ENCODE measurements at regions not wholly inside any gene's neighbourhood (a gene's known extent, or its start where the extent isn't known, plus 50 kb on each side); places are given as distances from the start of the nearest gene placed in this dataset.

DNA sequence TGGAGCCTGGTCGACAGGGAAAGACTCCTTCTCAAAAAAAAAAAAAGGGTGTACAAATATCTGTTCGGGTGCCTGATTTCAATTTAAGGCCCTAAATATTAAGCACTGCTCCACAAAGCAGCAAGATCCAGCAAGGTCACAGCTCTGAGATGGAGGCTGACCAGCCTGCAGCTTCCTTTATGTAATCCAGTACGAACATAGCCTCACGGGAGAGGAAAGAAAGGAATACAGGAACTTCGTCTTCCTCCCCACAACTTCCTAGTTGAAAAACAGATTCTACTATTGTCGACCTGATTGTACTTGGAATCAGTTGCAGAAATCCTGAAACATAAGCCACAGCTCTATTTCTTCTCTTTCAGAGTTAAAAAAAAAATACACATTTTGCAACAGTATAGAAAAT, 53.5 kb upstream of the TBC1D9 start:
- DNase-seq (ENCODE audit: low spot score), result peak; percentile 45

DNA sequence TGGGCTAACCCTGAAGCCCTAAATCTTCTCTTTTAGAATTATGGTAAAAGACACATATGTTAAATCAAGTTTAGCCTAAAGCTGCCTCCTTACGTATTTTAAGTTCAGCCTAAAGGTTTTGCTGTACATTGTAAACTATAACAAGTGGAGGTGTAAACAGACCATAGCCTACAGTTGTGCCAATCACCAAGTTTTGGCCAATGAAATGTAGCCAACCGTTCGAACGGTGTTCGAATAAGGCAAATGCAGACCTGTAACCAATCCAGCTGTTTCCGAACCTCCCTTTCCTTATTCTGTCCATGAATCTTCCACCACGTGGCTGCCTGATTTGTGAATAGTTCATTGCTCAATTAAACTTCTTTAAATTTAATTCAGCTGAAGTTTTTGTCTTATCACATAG, 52.1 kb upstream of the TBC1D9 start:
- DNase-seq (ENCODE audit: low spot score), result no peak

DNA sequence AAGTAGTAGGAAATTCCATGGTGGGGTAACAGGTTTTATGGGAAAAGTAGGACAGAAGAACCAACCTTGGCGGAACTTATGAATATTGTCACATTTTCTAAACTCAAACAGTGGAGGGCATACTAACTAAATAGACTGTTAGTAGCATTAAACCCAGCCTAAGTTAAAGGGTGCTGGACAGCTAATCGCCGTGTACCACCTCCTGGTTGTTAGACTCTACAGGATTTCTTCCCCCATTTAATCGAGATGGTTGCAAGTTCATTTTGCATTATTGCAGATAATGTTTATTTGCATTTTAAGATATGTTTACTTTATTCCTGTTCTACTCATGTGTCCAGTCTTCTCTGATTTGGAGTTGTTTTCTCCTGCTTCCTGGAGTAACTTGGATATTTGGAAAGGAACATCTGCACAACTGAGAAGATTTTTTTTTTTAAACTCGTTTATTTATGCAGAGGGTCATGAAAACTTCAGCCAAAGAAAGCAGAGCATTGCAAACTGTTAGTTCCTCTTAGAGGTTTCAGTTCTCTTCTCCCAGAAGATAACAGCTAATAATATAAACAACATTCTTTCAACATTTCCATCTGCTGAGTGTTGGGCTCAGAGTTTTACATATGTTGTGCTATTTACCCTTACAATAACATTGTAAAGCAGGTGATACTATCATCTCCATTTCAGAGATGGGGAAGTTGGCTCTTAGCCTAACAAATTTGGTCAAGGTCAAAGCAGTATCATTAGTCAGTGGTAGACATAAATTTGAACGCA, 51.5 kb upstream of the TBC1D9 start:
- peak; percentile 10 for DNase-seq (ENCODE audit: low spot score)

- no peak for DNase-seq (ENCODE audit: low spot score)
Measured at GRCh38 chr4:140806163-140806562, 50.0 kb upstream of the TBC1D9 start.
